Thyroid gland (tissue), 4 donors: ENCODE measurements at regions not wholly inside any gene's neighbourhood (a gene's known extent, or its start where the extent isn't known, plus 50 kb on each side); places are given as distances from the start of the nearest gene placed in this dataset.

ENCODE experiments used
- DNase-seq, 2 donors: peaks; one replicate each; pipeline ENCODE4 v3.0.0-alpha.2; 2019
- H3K27ac ChIP-seq, 3 donors: fragments of 200-600 bp; sonication (generic); 1 replicate in 2 of 3; 2 replicates in 1 of 3; pipeline ENCODE4 v1.5.1; 2016 to 2019; ENCODE audit warnings: mild to moderate bottlenecking in 1 of 3, moderate library complexity in 1 of 3
- H3K27me3 ChIP-seq: fragments of 200-600 bp; sonication (generic); one replicate; pipeline ENCODE4 v1.5.1; 2019
- H3K36me3 ChIP-seq, 2 donors: fragments of 200-600 bp; sonication (generic); one replicate each; pipeline ENCODE4 v1.5.1; 2016 to 2019
- H3K4me1 ChIP-seq, 2 donors: fragments of 200-600 bp; sonication (generic); one replicate each; pipeline ENCODE4 v1.5.1; 2017 to 2019
- H3K4me3 ChIP-seq, 3 donors: fragments of 200-600 bp; sonication (generic); replicated peaks in 1 of 3; 1 replicate in 2 of 3; 2 replicates in 1 of 3; pipeline ENCODE4 v1.5.1; 2016; ENCODE audit warnings: mild to moderate bottlenecking in 1 of 3
- H3K9me3 ChIP-seq: fragments of 200-600 bp; sonication (generic); one replicate; pipeline ENCODE4 v1.5.1; 2017
- CTCF ChIP-seq, 6 experiments: fragments of 200-600 bp in 3 of 6; fragments of 450-650 bp in 3 of 6; sonication (generic) in 3 of 6; IDR thresholded peaks; one replicate each; pipeline ENCODE4 v1.5.1; 2016 to 2019; ENCODE audit warnings: antibody characterized with exemption in 6 of 6, mild to moderate bottlenecking in 2 of 6, inconsistent platforms in 1 of 6, moderate library complexity in 1 of 6
- POLR2A ChIP-seq, 2 donors: fragments of 450-650 bp; IDR thresholded peaks; one replicate each; pipeline ENCODE4 v1.6.1; 2017; ENCODE audit warnings: antibody characterized with exemption in 2 of 2, mild to moderate bottlenecking in 2 of 2, moderate library complexity in 1 of 2
- WGBS, 2 donors: methylation state at CpG; one replicate each; pipeline ENCODE4 v1.1.5; 2017; 5-methylcytosine and 5-hydroxymethylcytosine counted together
- intact Hi-C: fragments of 100-400 bp; cut with DNase I; formaldehyde crosslinking; loops from one replicate; pipeline ENCODE4 v1.15.1; 2023

GRCh38 chr2:21267232-21267835, 143.6 kb downstream of the TDRD15 start:
- WGBS, 2 donors, result 48 to 57% methylated on average over 5 of the region's 5 CpGs
- DNase-seq, result no peak
- TF ChIP-seq POLR2A (IDR thresholded peaks at IDR 0.05), result no peak
- no peak for TF ChIP-seq CTCF (IDR thresholded peaks at IDR 0.05)

GRCh38 chr2:21268197-21268877, 144.6 kb downstream of the TDRD15 start:
- H3K4me1 ChIP-seq, result no peaks in the 10 kb centered on the region
- intact Hi-C loops, result no loop called here
- no peaks in the 10 kb centered on the region for H3K27me3 ChIP-seq
- H3K27ac ChIP-seq, result no peak overlapping the region
- no peaks in the 10 kb centered on the region for H3K36me3 ChIP-seq
- WGBS, 2 donors, result 86 to 88% methylated on average over 13 of the region's 13 CpGs
- no peak overlapping the region for H3K4me3 ChIP-seq
- TF ChIP-seq CTCF (IDR thresholded peaks at IDR 0.05) (no peak), POLR2A (IDR thresholded peaks at IDR 0.05) (no peak)
- H3K9me3 ChIP-seq, result no peaks in the 10 kb centered on the region
- no peak for DNase-seq

More at GRCh38 chr2:21267232-21267835, 143.6 kb downstream of the TDRD15 start:
- no peaks in the 10 kb centered on the region for H3K27me3 ChIP-seq
- no peaks in the 10 kb centered on the region for H3K9me3 ChIP-seq
- no peak overlapping the region for H3K4me3 ChIP-seq
- H3K27ac ChIP-seq, result no peak overlapping the region
- H3K4me1 ChIP-seq, result no peaks in the 10 kb centered on the region
- intact Hi-C loops, result no loop called here
- no peaks in the 10 kb centered on the region for H3K36me3 ChIP-seq

- H3K9me3 ChIP-seq, result no peaks in the 10 kb centered on the region
- 65 to 72% methylated on average over 7 of the region's 7 CpGs for WGBS, 2 donors
- DNase-seq, result no peak
- intact Hi-C loops, result no loop called here
- H3K4me3 ChIP-seq, result no peak overlapping the region
- no peaks in the 10 kb centered on the region for H3K4me1 ChIP-seq
- no peak overlapping the region for H3K27ac ChIP-seq
- no peaks in the 10 kb centered on the region for H3K36me3 ChIP-seq
- TF ChIP-seq CTCF (IDR thresholded peaks at IDR 0.05) (no peak), POLR2A (IDR thresholded peaks at IDR 0.05) (no peak)
- no peaks in the 10 kb centered on the region for H3K27me3 ChIP-seq
Observed at GRCh38 chr2:21268878-21269224, 145.1 kb downstream of the TDRD15 start.

- H3K27ac ChIP-seq, result no peak overlapping the region
- intact Hi-C loops, result no loop called here
Observed at GRCh38 chr2:21269382-21269781, 145.6 kb downstream of the TDRD15 start.

More at GRCh38 chr2:21269382-21269781, 145.6 kb downstream of the TDRD15 start:
- no peaks in the 10 kb centered on the region for H3K27me3 ChIP-seq
- 79 to 90% methylated on average over 1 of the region's 1 CpG for WGBS, 2 donors
- DNase-seq, result no peak
- no peaks in the 10 kb centered on the region for H3K4me1 ChIP-seq
- no peak overlapping the region for H3K4me3 ChIP-seq
- no peaks in the 10 kb centered on the region for H3K9me3 ChIP-seq
- no peaks in the 10 kb centered on the region for H3K36me3 ChIP-seq
- TF ChIP-seq POLR2A (IDR thresholded peaks at IDR 0.05), result no peak
- no peak for TF ChIP-seq CTCF (IDR thresholded peaks at IDR 0.05)
